ENCODE measurements at regions not wholly inside any gene's neighbourhood (a gene's known extent, or its start where the extent isn't known, plus 50 kb on each side); places are given as distances from the start of the nearest gene placed in this dataset.
"Not testable (repeated sequence)": the region's sequence is repeated elsewhere in the genome, so short reads cannot be mapped to it uniquely, and the experiment has no call there.

DNA sequence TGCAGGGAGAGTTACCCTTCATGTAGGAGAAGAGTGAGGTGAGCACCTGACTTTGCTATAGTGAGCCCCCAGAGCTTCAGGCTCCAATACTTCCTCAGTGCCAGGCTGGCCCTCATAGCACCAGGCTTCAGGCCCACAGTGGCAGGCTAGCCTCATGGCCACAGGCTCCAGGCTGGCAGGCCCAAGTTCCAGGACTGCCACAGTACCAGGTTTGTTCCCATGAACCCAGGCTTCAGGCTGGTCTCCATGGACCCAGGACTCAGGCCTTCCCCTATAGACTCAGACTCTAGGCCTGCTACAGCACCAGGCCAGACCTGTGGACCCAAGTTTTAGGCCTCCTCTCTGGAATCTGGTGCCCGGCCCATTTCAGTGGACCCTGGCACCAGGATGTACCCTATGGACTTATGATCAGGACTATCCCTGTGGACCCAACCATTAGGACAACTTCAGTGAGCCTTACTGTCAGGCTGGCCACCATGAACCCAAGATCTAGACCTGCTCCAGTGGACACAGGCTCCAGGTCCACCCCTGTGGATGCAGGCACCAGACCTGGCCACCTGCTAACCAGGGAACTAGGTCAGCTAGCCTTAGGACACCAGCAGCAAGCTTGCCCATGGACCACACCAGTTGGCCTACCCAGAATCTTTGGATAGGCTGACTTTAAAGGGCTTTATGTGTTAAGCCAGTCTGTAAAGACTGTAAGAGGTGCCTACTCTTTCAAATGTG is 658.2 kb downstream of the KLHL13 start:
- DNase-seq: no peak

DNA sequence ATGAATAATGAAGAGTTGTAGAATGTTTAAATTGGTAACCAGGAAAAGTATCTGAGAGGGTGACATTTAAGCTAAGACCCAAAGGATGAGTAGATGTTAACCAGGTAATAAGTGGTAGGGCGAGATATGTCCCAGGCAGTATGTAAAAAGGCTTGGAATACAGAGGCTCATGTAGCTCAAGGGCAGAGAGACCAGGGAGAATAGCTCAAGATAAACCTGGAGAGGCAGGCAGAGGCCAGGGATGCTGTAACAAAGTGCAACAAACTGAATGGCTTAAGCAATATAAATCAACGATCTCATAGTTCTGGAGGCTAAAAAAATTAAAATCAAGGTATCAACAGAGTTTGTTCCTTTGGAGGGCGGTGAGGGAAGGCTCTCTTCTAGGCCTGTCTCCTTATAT is 660.8 kb downstream of the KLHL13 start:
- DNase-seq: no peak

DNA sequence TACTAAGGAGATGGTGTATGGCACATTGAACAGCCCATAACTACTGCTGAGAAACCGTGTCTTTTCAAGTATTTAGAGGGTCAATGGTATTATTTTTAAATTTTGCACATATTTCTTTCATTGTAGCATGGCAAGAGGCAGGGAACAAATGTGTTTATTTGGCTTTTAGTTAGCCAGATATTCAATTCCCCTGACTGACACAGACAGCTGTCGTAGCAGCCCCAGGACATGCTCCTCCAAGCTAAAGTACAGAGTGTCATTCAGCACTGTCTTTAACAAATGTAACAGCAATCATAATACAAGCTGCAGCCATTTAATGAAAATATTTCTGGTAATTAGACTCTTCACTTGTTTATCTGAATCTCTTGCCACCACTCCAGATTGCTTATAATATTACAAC is 687.1 kb downstream of the KLHL13 start:
- no peak for DNase-seq

DNA sequence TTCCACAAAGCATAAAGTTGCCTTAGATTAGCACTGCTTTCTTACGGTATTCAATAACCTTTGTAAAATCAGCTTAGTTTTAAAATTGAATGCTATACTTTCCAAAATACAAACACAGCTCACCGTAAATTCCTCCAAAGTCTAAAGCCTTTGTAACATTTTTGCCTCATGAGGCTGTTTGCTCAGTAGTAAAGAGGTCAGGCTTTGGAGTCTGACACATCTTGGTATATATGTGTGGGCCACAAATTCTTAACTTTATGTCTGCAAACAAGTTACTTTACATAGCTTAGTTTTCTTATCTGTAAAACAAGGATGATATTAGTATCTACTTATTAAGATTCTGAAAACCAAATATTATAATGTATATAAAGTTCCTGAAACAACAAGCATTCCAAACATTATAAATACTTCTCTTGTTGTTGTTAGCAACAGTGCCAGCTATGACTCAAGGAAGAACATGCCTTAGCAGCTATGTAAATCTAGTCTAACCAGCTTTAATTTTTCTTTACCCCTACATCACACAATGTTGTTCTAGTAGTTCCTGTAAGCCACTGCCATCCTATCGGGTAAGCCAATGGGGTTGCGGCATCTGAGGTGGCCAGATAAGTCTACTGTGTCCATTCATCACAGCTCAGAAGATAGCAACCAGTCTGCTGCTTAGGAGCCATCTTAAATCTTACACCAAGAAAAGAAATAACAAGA is 709.0 kb downstream of the KLHL13 start:
- DNase-seq: no peak

DNA sequence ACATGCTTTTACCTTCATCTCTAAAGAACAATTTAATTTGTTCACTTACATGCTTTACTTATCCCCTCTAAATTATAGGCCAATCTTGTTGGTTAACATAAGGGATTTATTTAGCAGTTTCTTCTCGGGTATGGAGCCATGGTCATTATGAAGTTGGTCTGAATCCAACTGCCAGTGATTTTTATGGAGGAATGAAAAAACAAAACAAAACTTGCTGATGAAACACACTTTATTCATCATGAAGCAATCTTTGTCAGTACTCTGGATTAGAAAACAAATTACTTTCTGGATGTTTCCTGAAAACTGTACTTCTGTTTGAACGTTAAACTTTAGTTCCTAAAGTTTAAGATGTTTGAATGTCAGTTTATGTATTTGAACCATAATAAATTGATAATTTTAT is 715.8 kb downstream of the KLHL13 start:
- no peak for DNase-seq

DNA sequence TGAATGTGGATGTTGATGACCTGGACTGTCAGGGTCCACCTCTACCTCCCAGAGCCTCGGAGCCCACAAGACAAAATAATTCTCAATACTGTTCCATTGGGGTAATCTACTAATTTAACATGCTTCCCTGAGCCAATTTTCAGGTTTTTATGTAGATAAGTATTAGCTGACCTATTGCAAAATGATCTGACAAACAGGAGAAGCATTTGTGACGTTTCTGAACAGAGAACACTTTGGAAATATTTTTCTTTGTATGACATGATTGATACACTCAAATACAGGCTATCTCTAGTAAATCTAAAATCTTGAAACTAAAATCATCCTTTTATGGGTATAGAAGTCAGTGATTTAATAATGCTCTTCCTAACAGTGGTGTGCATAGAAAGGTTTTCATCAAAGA is 716.6 kb downstream of the KLHL13 start:
- DNase-seq: no peak

DNA sequence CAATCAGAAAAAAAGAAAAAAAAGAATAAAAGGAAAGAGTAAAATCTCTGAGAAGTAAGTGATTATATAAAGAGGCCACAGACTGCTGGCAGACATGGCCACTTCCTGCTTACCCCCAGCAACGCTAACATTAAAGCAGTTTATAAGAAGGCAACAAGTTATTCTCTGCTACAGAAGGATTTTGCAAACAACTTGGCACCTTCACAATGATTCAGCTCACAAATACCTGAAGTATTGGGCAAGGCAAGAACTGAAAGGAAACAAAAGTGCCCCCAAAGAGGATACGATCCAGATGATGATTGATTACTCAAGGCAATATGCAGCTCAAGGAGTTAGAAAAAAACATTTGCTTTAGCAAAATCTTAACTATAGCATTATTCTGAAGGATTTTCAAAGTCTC is 718.8 kb downstream of the KLHL13 start:
- no peak for DNase-seq

DNA sequence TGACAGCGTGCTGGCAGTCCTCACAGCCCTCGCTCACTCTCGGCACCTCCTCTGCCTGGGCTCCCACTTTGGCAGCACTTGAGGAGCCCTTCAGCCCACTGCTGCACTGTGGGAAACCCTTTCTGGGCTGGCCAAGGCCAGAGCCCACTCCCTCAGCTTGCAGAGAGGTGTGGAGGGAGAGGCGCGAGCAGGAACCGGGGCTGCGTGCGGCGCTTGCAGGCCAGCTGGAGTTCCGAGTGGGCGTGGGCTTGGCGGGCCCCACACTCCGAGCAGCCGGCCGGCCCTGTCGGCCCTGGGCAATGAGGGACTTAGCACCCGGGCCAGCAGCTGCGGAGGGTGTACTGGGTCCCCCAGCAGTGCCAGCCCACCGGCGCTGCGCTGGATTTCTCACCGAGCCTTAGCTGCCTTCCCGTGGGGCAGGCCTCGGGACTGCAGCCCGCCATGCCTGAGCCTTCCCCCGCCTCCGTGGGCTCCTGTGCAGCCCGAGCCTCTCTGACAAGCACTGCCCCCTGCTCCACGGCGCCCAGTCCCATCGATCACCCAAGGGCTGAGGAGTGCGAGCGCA is 722.0 kb downstream of the KLHL13 start:
- not testable (repeated sequence) for DNase-seq

DNA sequence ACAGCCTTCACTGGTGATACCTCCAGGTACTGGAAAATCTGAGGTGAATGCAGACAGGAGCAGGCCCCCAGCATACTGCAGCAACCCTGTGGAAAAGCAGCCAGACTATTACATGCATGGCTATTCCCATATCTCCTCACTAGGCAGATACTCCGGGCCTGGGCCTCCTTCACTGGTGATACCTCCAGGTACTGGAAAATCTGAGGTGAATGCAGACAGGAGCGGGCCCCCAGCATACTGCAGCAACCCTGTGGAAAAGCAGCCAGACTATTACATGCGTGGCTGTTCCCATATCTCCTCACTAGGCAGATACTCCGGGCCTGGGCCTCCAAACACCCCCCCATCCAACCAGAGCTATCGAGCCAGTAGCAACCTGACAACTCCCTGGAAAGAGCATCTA is 724.2 kb downstream of the KLHL13 start:
- DNase-seq: not testable (repeated sequence)

DNA sequence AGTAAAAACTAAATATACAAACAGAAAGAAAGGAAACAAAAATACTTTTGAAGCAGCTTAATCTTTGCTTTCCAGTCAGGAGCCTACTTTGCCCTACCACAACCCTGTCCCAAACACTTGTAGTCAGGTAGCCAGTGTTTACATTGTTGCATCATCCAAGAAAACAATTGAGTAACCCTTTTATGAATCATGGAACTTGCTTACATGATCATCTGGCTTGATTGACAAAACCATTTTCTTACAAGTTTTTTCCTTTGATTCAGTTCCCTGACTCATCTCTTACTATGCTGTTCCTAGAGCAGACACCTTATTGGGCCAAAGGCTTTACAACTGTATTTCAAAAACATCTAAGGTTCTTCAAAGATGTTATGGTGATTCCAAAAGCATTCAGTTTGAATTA is 740.1 kb downstream of the KLHL13 start:
- DNase-seq: no peak

DNA sequence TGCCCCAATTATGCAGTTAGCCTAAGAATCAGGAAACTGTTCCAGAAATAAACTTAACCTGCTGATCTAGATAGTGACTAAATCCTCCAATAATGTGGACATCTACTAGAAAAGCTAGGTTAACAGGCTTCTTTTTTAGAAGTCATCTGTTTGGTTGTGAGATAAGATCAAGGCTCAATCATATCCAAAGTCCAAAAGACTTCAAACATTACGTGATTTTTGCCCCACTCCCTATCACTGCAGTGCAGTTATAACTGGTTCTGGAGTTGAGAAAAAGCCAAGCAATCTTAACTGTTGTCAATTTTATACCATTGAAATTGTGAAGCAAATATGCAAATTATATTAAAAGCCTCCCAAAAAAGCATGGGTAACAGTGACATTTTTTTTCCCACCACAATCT is 781.4 kb downstream of the KLHL13 start:
- no peak for DNase-seq

DNA sequence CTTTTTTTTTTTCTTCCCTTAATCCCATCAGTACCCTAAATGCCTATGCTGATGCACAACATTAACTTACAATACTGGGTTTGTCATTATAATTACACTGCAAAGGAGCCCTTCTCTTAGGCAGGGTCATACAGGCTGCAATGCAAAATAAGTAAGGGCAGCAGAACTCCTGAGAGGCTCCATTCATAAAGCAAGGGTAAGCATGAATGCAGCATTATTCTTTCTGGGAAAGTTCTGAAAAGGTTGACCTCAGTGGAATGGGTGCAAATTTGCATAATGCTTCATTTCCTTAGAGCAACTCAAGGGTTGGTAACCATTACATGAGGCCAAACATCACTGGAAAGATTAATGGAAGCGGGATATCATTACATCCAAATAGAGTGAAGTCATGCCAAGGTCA is 789.2 kb downstream of the KLHL13 start:
- no peak for DNase-seq

DNA sequence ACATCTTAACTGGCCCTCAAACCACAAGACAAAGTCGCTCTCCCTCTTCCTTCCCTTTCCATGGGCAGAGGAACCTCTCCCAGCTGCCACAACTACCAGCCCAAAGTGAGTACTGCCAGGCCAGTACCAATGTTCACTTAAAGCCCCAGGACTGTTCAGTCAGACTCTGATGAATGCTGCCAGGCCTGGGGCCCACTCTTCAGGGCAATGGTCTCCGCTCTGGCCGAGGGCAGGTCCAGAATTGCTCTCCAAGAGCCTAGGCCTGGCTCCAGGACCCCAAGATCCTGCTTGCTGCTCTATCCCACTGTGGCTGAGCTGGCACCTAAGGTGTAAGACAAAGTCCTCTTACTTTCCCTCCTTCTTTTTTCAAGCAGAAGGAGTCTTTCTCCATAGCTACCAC is 790.9 kb downstream of the KLHL13 start:
- no peak for DNase-seq

DNA sequence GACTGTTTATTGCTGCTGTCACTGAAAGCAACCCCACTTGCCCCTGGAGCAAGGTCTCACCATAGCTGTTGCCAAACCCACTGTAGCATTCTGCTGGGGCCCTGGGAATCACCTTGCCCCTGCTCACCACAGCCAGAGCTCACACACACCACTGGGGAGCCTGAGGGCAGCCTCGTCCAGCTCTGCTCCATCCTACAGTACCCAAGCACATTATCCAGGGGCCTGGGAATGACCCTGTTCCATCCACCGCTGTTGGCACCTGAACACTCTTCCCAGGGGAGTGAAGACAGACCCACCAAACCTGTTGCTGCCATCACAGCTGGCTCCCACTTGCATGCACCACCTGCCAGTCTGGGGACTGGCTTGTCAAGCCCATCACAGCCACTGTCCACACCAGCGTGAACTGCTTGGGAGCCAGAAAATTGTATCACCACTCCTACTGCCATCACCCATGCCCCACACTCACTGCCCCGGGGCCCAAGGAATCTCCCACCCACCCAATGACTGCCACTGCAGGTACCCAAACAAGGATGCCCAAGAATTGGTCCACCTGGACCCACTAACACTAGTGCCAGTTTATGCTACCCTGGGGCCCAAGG is 811.3 kb downstream of the KLHL13 start:
- no peak for DNase-seq

DNA sequence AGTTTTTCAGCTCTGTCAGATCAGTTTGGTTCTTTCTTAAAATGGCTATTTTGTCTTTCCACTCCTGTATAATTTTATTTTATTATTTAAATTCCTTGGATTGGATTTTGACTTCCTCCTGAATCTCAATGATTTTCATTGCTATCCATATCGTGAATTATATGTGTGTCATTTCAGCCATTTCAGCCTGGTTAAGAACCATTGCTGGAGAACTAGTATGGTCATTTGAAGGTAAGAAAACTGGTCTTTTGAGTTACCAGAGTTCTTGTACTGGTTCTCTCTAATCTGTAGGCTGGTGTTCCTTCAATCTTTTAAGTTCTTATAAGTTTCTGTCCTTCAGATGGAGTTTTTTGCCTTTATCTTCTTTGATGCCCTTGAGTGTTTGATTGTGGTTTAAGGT is 815.5 kb downstream of the KLHL13 start:
- DNase-seq: no peak

DNA sequence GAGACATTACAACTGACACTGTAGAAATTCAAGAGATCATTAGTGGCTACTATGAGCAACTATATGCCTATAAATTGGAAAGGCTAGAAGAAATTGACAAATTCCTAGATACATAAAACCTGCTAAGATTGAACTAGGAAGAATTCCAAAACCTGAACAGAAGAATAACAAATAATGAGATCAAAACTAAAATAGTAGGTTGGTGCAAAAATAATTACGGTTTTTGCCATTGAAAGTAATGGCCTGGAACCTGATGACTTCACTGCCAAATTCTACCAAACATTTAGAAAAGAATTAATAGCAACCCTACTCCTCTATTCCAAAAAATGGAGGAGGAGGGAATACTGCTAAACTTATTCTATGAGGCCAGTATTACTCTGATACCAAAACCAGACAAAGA is 824.9 kb downstream of the KLHL13 start:
- no peak for DNase-seq

DNA sequence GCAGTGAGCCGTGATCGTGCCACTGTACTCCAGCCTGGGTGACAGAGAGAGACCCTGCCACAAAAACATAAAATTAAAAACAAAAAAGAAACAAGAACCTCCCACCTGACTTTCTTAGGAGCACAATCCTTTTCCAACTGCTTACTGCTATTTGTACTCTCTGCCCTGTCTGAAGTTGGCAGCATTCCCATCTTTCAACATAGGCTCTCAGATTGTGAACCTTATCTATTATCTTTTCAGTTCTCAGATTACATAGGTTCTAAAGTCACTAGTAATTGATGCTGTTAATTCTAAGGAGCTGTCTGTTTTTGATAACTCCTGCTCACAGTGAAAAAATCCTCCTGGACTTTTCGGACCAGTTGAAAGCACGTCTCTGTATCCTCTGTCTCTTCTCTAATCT is 812.2 kb upstream of the CT83 start:
- no peak for DNase-seq

Measured in SHP77 (cell line).